Left kidney (tissue), 1 donor: ENCODE measurements at regions not wholly inside any gene's neighbourhood (a gene's known extent, or its start where the extent isn't known, plus 50 kb on each side); places are given as distances from the start of the nearest gene placed in this dataset.

Experiments used
- DNase-seq: peaks from one replicate; pipeline ENCODE4 v3.0.0-alpha.2; 2013

- no peak for DNase-seq
Measured at GRCh38 chr18:59960272-59960671, 60.5 kb downstream of the PMAIP1 start.

GRCh38 chr18:59959606-59960005 is 59.8 kb downstream of the PMAIP1 start:
- DNase-seq, result no peak

DNA sequence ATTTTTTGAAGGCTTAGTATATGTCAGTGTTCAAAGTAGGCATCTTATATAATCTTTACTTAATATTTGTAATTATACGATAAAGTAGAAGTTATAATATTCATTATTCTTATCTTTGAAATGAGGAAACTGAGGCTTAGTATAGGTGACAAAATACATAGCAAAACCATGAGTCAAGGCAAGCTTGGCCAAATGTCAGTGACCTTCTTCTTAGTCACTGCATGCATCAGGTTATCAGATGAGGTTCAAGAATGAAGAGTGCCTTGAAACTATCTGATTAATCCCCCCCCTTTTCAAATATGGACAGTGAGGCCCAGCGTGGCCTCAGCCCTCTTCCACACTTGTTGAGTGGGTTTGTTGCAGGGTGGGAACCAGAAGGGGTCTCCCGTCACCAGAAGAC is 59.3 kb downstream of the PMAIP1 start:
- no peak for DNase-seq

DNA sequence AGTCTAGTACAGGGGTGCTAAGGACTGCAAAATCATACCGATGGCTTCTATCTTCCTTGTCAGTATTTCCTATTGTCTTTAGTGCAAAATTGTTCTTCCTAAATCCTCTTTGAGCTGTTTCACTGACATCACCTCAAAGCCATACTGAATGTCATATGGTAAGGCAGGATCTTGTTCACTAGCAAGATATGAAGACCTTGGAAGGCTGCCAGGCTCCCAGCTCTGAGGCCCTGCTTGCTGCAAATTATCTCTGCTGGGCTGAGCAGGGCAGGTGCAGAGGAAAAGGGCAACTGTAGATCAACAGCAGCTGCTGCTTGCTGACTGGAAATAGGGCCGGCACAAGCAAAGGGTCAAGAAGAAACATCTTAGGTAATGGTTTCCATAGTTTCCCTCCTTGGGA is 58.2 kb downstream of the PMAIP1 start:
- peak; percentile 29 for DNase-seq

GRCh38 chr18:59954755-59955156 is 55.0 kb downstream of the PMAIP1 start:
- no peak for DNase-seq

DNA sequence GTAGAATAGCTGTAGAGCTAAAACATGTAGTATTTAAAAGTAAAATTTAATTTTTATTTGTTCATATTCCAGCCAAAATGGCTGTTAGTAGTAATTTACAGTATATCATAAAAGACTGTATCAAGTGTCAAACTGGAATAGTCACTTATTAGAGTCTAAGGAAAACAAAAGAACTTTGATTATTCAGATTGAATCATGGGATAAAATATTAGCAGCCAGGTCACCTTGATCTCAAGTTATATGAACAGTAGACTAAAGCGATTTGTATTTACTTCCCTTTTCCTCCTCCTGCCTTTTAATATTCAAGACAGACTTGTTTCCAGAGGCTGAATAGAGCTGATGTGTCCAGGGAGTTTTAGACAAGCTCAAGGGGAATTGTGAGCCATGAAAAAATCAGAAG is 54.4 kb downstream of the PMAIP1 start:
- DNase-seq, result no peak
